H1 (cell line): ENCODE measurements at regions not wholly inside any gene's neighbourhood (a gene's known extent, or its start where the extent isn't known, plus 50 kb on each side); places are given as distances from the start of the nearest gene placed in this dataset.

Experiments
- CTCF ChIA-PET: fragments of 300-600 bp; sonication (Branson Sonifier 250); formaldehyde crosslinking; loops from one replicate; lab custom pipeline; 2021; ENCODE audit not compliant: partially characterized antibody; lab: Charles Lee
- POLR2A ChIA-PET: fragments of 300-600 bp; sonication (Branson Sonifier 250); formaldehyde crosslinking; loops from one replicate; lab custom pipeline; 2021; ENCODE audit warnings: inconsistent platforms; ENCODE audit not compliant: partially characterized antibody; lab: Charles Lee
- DNase-seq, 2 experiments: peaks; one replicate each; pipeline versions ENCODE4 v3.0.0 to v3.0.0-alpha.2; 2010 to 2022; ENCODE audit warnings: low spot score in 2 of 2, low read depth in 1 of 2, mixed read lengths in 1 of 2
- FAIRE-seq: peaks from 2 replicates; lab custom pipeline; 2011; peaks lifted over from hg19 to GRCh38; lab: Jason Lieb, UNC
- H2AFZ ChIP-seq: 2 replicates; pipeline ENCODE4 v1.8.1; 2012; ENCODE audit warnings: low read length, inconsistent platforms
- H2AK5ac ChIP-seq: 2 replicates; pipeline ENCODE4 v1.6.1; 2013; ENCODE audit warnings: low read depth, low read length
- H2BK120ac ChIP-seq: replicated peaks from 2 replicates; pipeline ENCODE3; 2013; ENCODE audit warnings: low read depth, low read length, inconsistent platforms
- H2BK12ac ChIP-seq: 2 replicates; pipeline ENCODE4 v1.6.1; 2013; ENCODE audit warnings: low read depth, low read length
- H2BK15ac ChIP-seq: 2 replicates; pipeline ENCODE4 v1.6.1; 2013; ENCODE audit warnings: low read length
- H2BK20ac ChIP-seq: 2 replicates; pipeline ENCODE4 v1.6.1; 2013; ENCODE audit warnings: low read length
- H2BK5ac ChIP-seq: 2 replicates; pipeline ENCODE4 v1.6.1; 2013; ENCODE audit warnings: low read depth, low read length
- H3K14ac ChIP-seq: 2 replicates; pipeline ENCODE4 v1.6.1; 2013; ENCODE audit warnings: inconsistent platforms; ENCODE audit not compliant: insufficient read length
- H3K18ac ChIP-seq: 2 replicates; pipeline ENCODE4 v1.6.1; 2013; ENCODE audit warnings: low read length; ENCODE audit errors: extremely low read depth
- H3K23ac ChIP-seq: 2 replicates; pipeline ENCODE4 v1.6.1; 2013; ENCODE audit warnings: inconsistent platforms; ENCODE audit not compliant: insufficient read length
- H3K23me2 ChIP-seq: 2 replicates; pipeline ENCODE4 v1.6.1; 2013; ENCODE audit warnings: low read depth, low read length
- H3K27ac ChIP-seq: 2 replicates; pipeline ENCODE4 v1.6.1; 2011; ENCODE audit warnings: low read depth, low read length, inconsistent platforms
- H3K27me3 ChIP-seq, 4 experiments: replicated peaks in 1 of 4; 1 replicate in 1 of 4; 2 replicates in 3 of 4; pipeline versions ENCODE4 v1.6.1 to v1.8.1; 2011 to 2013; ENCODE audit warnings: low read length in 3 of 4, mild to moderate bottlenecking in 3 of 4, inconsistent platforms in 2 of 4, mixed read lengths in 2 of 4, moderate library complexity in 1 of 4; ENCODE audit not compliant: control insufficient read depth in 3 of 4, insufficient read depth in 3 of 4; ENCODE audit errors: extremely low read depth in 1 of 4
- H3K36me3 ChIP-seq, 4 experiments: 2 replicates each; pipeline versions ENCODE4 v1.6.1 to v1.8.1; 2011 to 2013; ENCODE audit warnings: mild to moderate bottlenecking in 4 of 4, low read length in 3 of 4, moderate library complexity in 2 of 4, control low read depth in 1 of 4, inconsistent platforms in 1 of 4; ENCODE audit not compliant: insufficient read depth in 4 of 4, control insufficient read depth in 2 of 4
- H3K4ac ChIP-seq: replicated peaks from 2 replicates; pipeline ENCODE3; 2013; ENCODE audit warnings: low read length, low read depth, mixed read lengths, inconsistent platforms; ENCODE audit not compliant: insufficient read length
- H3K4me1 ChIP-seq, 4 experiments: replicated peaks in 1 of 4; 1 replicate in 1 of 4; 2 replicates in 3 of 4; pipeline versions ENCODE4 v1.6.1 to v1.8.1; 2011 to 2013; ENCODE audit warnings: low read length in 3 of 4, inconsistent platforms in 2 of 4, mixed read lengths in 1 of 4; ENCODE audit not compliant: insufficient read depth in 4 of 4, control insufficient read depth in 3 of 4
- H3K4me2 ChIP-seq, 2 experiments: 2 replicates each; pipeline versions ENCODE4 v1.6.1 to v1.8.1; 2011 to 2013; ENCODE audit warnings: low read depth in 2 of 2, low read length in 2 of 2, control low read depth in 1 of 2, inconsistent platforms in 1 of 2, mild to moderate bottlenecking in 1 of 2; ENCODE audit not compliant: insufficient read depth in 1 of 2
- H3K4me3 ChIP-seq, 4 experiments: fragments of 200-600, 300-600 bp in 1 of 4; sonication (generic), shearing (Covaris generic), sonication (Bioruptor Twin) in 1 of 4; 2 replicates each; pipeline versions ENCODE4 v1.5.1 to v1.8.1; 2011 to 2016; ENCODE audit warnings: low read length in 4 of 4, low read depth in 3 of 4, control low read depth in 2 of 4, inconsistent platforms in 2 of 4, mild to moderate bottlenecking in 2 of 4, mixed read lengths in 1 of 4, moderate library complexity in 1 of 4; ENCODE audit not compliant: insufficient read depth in 2 of 4; ENCODE audit errors: extremely low read depth in 1 of 4
- H3K56ac ChIP-seq: replicated peaks from 2 replicates; pipeline ENCODE3; 2013; ENCODE audit warnings: low read depth, mild to moderate bottlenecking, mixed read lengths, low read length, inconsistent platforms; ENCODE audit not compliant: insufficient read length
- H3K79me1 ChIP-seq: 2 replicates; pipeline ENCODE4 v1.6.1; 2013; ENCODE audit warnings: low read depth, low read length, control low read depth
- H3K79me2 ChIP-seq, 2 experiments: 2 replicates each; pipeline versions ENCODE4 v1.6.1 to v1.8.1; 2012 to 2013; ENCODE audit warnings: low read length in 2 of 2, mild to moderate bottlenecking in 2 of 2, inconsistent platforms in 1 of 2; ENCODE audit not compliant: insufficient read depth in 2 of 2, control insufficient read depth in 1 of 2
- H3K9ac ChIP-seq, 4 experiments: replicated peaks in 1 of 4; 1 replicate in 1 of 4; 2 replicates in 3 of 4; pipeline versions ENCODE4 v1.6.1 to v1.8.1; 2011 to 2013; ENCODE audit warnings: low read depth in 3 of 4, low read length in 3 of 4, control low read depth in 2 of 4, mild to moderate bottlenecking in 2 of 4, moderate library complexity in 2 of 4, inconsistent platforms in 1 of 4; ENCODE audit errors: extremely low read depth in 1 of 4
- H3K9me3 ChIP-seq, 2 experiments: 2 replicates each; pipeline versions ENCODE4 v1.6.1 to v1.8.1; 2012 to 2013; ENCODE audit warnings: mild to moderate bottlenecking in 2 of 2, moderate library complexity in 2 of 2, control low read depth in 1 of 2, inconsistent platforms in 1 of 2, low read depth in 1 of 2, low read length in 1 of 2, mixed read lengths in 1 of 2; ENCODE audit not compliant: insufficient read depth in 2 of 2
- H4K20me1 ChIP-seq, 2 experiments: replicated peaks in 1 of 2; 2 replicates each; pipeline versions ENCODE3 to v1.8.1; 2011 to 2013; ENCODE audit warnings: inconsistent platforms in 2 of 2, low read length in 2 of 2, mild to moderate bottlenecking in 1 of 2; ENCODE audit not compliant: insufficient read depth in 2 of 2, control insufficient read depth in 1 of 2
- H4K5ac ChIP-seq: 2 replicates; pipeline ENCODE4 v1.6.1; 2013; ENCODE audit warnings: low read length, low read depth, mixed read lengths, inconsistent platforms; ENCODE audit not compliant: insufficient read length
- H4K8ac ChIP-seq: 2 replicates; pipeline ENCODE4 v1.8.0; 2013; ENCODE audit warnings: mild to moderate bottlenecking, moderate library complexity, low read length, inconsistent platforms; ENCODE audit not compliant: insufficient read depth; ENCODE audit errors: extremely low read depth
- H4K91ac ChIP-seq: replicated peaks from 2 replicates; pipeline ENCODE3; 2013; ENCODE audit warnings: low read length, mixed read lengths, inconsistent platforms; ENCODE audit not compliant: insufficient read length
- JUN ChIP-seq: IDR thresholded peaks from 2 replicates; pipeline ENCODE4 v1.6.1; 2011; ENCODE audit warnings: low read depth, mild to moderate bottlenecking, improper control_type of control experiment, low read length
- TEAD4 ChIP-seq: IDR thresholded peaks from 2 replicates; pipeline ENCODE4 v1.6.1; 2012; ENCODE audit warnings: low read depth, low read length, inconsistent platforms, mixed read lengths
- WGBS, 2 experiments: shearing (Covaris generic) in 1 of 2; methylation state at CpG; one replicate each; pipeline versions ENCODE4 v1.1.6 to v1.1.7; 2013 to 2015; ENCODE audit warnings: low lambda C conversion rate in 2 of 2, mixed read lengths in 2 of 2, inconsistent platforms in 1 of 2, low coverage in 1 of 2, missing lambda C conversion rate in 1 of 2; ENCODE audit not compliant: insufficient replicate concordance in 2 of 2, insufficient coverage in 1 of 2, insufficient read length in 1 of 2; ENCODE audit errors: extremely low coverage in 1 of 2, missing lambda C conversion rate in 1 of 2; 5-methylcytosine and 5-hydroxymethylcytosine counted together

DNA sequence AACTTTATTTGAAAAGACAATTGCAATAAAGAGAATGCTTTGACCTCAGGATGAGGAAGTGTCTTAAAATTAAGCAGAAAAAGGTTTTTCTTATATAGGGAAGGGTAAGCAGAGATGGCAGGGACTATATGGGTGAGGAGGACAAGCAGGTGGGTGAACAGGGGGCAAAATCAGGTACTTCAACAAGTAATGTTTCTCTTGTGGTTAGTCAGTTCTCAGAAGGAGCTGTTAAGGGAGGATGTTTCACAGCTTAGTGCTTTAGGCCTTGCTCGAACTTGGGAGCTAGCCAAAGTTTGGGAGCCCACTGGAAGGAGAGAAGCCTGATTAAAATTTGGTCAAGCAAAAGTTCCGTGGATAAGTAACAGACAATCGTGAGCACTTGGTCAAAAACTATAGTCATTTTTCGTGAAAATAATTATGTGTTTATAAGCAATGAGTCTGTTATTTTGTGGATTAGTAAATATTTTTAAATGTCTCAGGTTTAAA lies 364.2 kb upstream of the TMPO start:
- H2BK20ac ChIP-seq = no peak overlapping the region
- no peak overlapping the region for H2AK5ac ChIP-seq
- no peak overlapping the region for H3K27ac ChIP-seq
- no peak for TF ChIP-seq JUN
- no peak for TF ChIP-seq TEAD4
- H3K79me1 ChIP-seq = no peaks in the 10 kb centered on the region
- POLR2A ChIA-PET = no interaction called here
- H3K79me2 ChIP-seq = no peaks in the 10 kb centered on the region
- no peaks in the 10 kb centered on the region; the same call in 1 of the 2 replicates for H3K23me2 ChIP-seq
- H3K9me3 ChIP-seq = no peaks in the 10 kb centered on the region
- no peak overlapping the region for H3K9ac ChIP-seq
- H3K4me1 ChIP-seq = no peaks in the 10 kb centered on the region; a peak in 1 of 7 replicates
- 86% methylated on average over 4 of the region's 4 CpGs; no CpG with 5 or more reads in 1 of the 2 experiments for WGBS, 2 experiments
- no peak overlapping the region for H2BK120ac ChIP-seq
- DNase-seq = no peak
- H4K91ac ChIP-seq = no peak overlapping the region
- no peaks in the 10 kb centered on the region for H3K27me3 ChIP-seq
- no peak overlapping the region for H2BK12ac ChIP-seq
- H2BK5ac ChIP-seq = no peak overlapping the region
- H3K56ac ChIP-seq = no peak overlapping the region
- no peaks in the 10 kb centered on the region for H4K20me1 ChIP-seq
- no peak overlapping the region for H3K4ac ChIP-seq
- no peak for FAIRE-seq
- H3K14ac ChIP-seq = no peak overlapping the region
- no peak overlapping the region for H4K5ac ChIP-seq
- no peak overlapping the region for H3K4me3 ChIP-seq
- H3K4me2 ChIP-seq = no peak overlapping the region
- no peak overlapping the region for H3K23ac ChIP-seq
- no peak overlapping the region for H3K18ac ChIP-seq
- H4K8ac ChIP-seq = no peak overlapping the region
- no peaks in the 10 kb centered on the region for H3K36me3 ChIP-seq
- CTCF ChIA-PET = interaction anchor here (0.6 to 1.4 kb wide), 4 partner anchors 42 to 247 kb away, joined by 3 to 6 read pairs (median 4); no protein-coding TSS in a partner anchor
- H2BK15ac ChIP-seq = no peak overlapping the region
- no peak overlapping the region for H2AFZ ChIP-seq
